Endodermal cell (in vitro differentiated cells): ENCODE measurements at regions not wholly inside any gene's neighbourhood (a gene's known extent, or its start where the extent isn't known, plus 50 kb on each side); places are given as distances from the start of the nearest gene placed in this dataset.

Source experiments
- DNase-seq: peaks from one replicate; pipeline ENCODE4 v3.0.0-alpha.2; 2017
- H3K27ac ChIP-seq: 2 replicates; pipeline ENCODE4 v1.5.1; 2013; ENCODE audit warnings: mild to moderate bottlenecking, low read depth, low read length, moderate library complexity
- H3K27me3 ChIP-seq: 2 replicates; pipeline ENCODE4 v1.6.1; 2013; ENCODE audit warnings: mild to moderate bottlenecking, low read length, moderate library complexity; ENCODE audit not compliant: insufficient read depth, control insufficient read depth, poor library complexity, severe bottlenecking
- H3K36me3 ChIP-seq: 2 replicates; pipeline ENCODE4 v1.7.0; 2013; ENCODE audit warnings: mild to moderate bottlenecking, low read length, moderate library complexity; ENCODE audit not compliant: control insufficient read depth, insufficient read depth
- H3K4me1 ChIP-seq: one replicate; pipeline ENCODE4 v1.7.0; 2013; ENCODE audit warnings: low read length; ENCODE audit not compliant: control insufficient read depth, insufficient read depth
- H3K4me3 ChIP-seq: 2 replicates; pipeline ENCODE4 v1.5.1; 2013; ENCODE audit warnings: mild to moderate bottlenecking, low read length, moderate library complexity
- H3K9ac ChIP-seq: 2 replicates; pipeline ENCODE4 v1.6.1; 2013; ENCODE audit warnings: mild to moderate bottlenecking, low read length, moderate library complexity; ENCODE audit not compliant: poor library complexity, severe bottlenecking; ENCODE audit errors: extremely low read depth
- H3K9me3 ChIP-seq: 2 replicates; pipeline ENCODE4 v1.6.1; 2013; ENCODE audit warnings: mild to moderate bottlenecking, low read length, moderate library complexity; ENCODE audit not compliant: control insufficient read depth
- H3K27ac Mint-ChIP-seq: 2 replicates; pipeline ENCODE4 v1.8.0; 2020; ENCODE audit warnings: mixed read lengths
- H3K27me3 Mint-ChIP-seq: 2 replicates; pipeline ENCODE4 v1.8.0; 2021; ENCODE audit warnings: mild to moderate bottlenecking, mixed read lengths; ENCODE audit not compliant: insufficient read depth
- H3K36me3 Mint-ChIP-seq: 2 replicates; pipeline ENCODE4 v1.8.0; 2020; ENCODE audit warnings: low read depth, mixed read lengths
- H3K4me1 Mint-ChIP-seq: 2 replicates; pipeline ENCODE4 v1.8.0; 2020; ENCODE audit warnings: mixed read lengths
- H3K4me3 Mint-ChIP-seq: 2 replicates; pipeline ENCODE4 v1.8.0; 2020; ENCODE audit warnings: mild to moderate bottlenecking, moderate library complexity, mixed read lengths
- H3K9me3 Mint-ChIP-seq: 2 replicates; pipeline ENCODE4 v1.8.0; 2020; ENCODE audit warnings: mild to moderate bottlenecking, mixed read lengths
- WGBS, 2 experiments: methylation state at CpG; one replicate each; pipeline versions ENCODE4 v1.1.5 to v1.1.7; 2013; ENCODE audit warnings: missing lambda C conversion rate in 2 of 2, mixed read lengths in 1 of 2; ENCODE audit not compliant: insufficient coverage in 1 of 2, insufficient read length in 1 of 2; 5-methylcytosine and 5-hydroxymethylcytosine counted together
- TF ChIP-seq, protein P1 (sequence below): fragments of 200-600 bp; sonication (generic); conservative IDR thresholded peaks from 2 replicates; pipeline ENCODE4 v1.5.0; 2021; ENCODE audit warnings: antibody characterized with exemption, mild to moderate bottlenecking

GRCh38 chr6:1094306-1094705 lies 217.6 kb upstream of the FOXQ1 start:
- DNase-seq, result no peak
- Histone ChIP-seq H3K27ac (no peak overlapping the region), H3K9me3 (no peaks in the 10 kb centered on the region), H3K27me3 (no peaks in the 10 kb centered on the region), H3K4me3 (no peak overlapping the region), H3K9ac (no peak overlapping the region), H3K36me3 (no peaks in the 10 kb centered on the region), H3K4me1 (no peaks in the 10 kb centered on the region)
- WGBS, 2 experiments, result 80 to 89% methylated on average over 1 of the region's 1 CpG
- Mint-ChIP-seq H3K4me3 (no peak overlapping the region), H3K9me3 (no peaks in the 10 kb centered on the region), H3K36me3 (no peaks in the 10 kb centered on the region), H3K27me3 (peaks cover 19% of the 10 kb centered on the region), H3K27ac (no peak overlapping the region), H3K4me1 (peaks cover 1% of the 10 kb centered on the region)
- TF ChIP-seq, protein P1, sequence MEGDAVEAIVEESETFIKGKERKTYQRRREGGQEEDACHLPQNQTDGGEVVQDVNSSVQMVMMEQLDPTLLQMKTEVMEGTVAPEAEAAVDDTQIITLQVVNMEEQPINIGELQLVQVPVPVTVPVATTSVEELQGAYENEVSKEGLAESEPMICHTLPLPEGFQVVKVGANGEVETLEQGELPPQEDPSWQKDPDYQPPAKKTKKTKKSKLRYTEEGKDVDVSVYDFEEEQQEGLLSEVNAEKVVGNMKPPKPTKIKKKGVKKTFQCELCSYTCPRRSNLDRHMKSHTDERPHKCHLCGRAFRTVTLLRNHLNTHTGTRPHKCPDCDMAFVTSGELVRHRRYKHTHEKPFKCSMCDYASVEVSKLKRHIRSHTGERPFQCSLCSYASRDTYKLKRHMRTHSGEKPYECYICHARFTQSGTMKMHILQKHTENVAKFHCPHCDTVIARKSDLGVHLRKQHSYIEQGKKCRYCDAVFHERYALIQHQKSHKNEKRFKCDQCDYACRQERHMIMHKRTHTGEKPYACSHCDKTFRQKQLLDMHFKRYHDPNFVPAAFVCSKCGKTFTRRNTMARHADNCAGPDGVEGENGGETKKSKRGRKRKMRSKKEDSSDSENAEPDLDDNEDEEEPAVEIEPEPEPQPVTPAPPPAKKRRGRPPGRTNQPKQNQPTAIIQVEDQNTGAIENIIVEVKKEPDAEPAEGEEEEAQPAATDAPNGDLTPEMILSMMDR, result no peak

GRCh38 chr6:1091900-1092299 lies 220.0 kb upstream of the FOXQ1 start:
- H3K27me3 ChIP-seq, result no peaks in the 10 kb centered on the region
- peaks cover 6% of the 10 kb centered on the region for H3K4me1 Mint-ChIP-seq
- H3K27ac Mint-ChIP-seq, result no peak overlapping the region
- no peak overlapping the region for H3K27ac ChIP-seq
- no peaks in the 10 kb centered on the region for H3K9me3 ChIP-seq
- no peak overlapping the region for H3K9ac ChIP-seq
- no peaks in the 10 kb centered on the region for H3K4me1 ChIP-seq
- H3K27me3 Mint-ChIP-seq, result peaks cover 10% of the 10 kb centered on the region
- H3K4me3 ChIP-seq, result no peak overlapping the region
- no peaks in the 10 kb centered on the region for H3K36me3 ChIP-seq
- no peak overlapping the region for H3K4me3 Mint-ChIP-seq
- WGBS, 2 experiments, result 89 to 92% methylated on average over 1 to 3 of the region's 3 CpGs
- H3K9me3 Mint-ChIP-seq, result no peaks in the 10 kb centered on the region
- TF ChIP-seq, protein P1, result no peak
- H3K36me3 Mint-ChIP-seq, result no peaks in the 10 kb centered on the region
- DNase-seq, result no peak

DNA sequence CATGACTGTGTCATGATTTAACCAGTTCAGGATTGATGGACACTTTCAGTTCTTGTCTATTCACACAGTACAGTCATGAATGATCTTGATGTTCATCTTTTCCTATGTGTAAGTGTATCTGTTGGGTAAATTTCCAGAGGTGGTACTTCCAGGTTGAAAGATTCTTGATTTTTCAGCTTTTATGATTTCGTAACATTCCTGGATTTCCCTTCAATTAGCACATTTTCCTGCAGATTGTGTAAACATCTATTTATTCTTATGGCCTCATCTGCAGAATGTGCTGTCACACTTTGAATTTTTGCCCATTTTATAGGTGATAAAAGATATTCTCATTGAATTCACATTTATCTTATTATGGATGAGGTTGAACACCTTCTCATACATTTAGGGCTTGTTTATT lies 222.0 kb upstream of the FOXQ1 start:
- H3K27ac Mint-ChIP-seq, result no peak overlapping the region
- Histone ChIP-seq H3K27me3 (no peaks in the 10 kb centered on the region), H3K9ac (no peak overlapping the region), H3K4me3 (no peak overlapping the region), H3K4me1 (no peaks in the 10 kb centered on the region), H3K27ac (no peak overlapping the region), H3K9me3 (no peaks in the 10 kb centered on the region), H3K36me3 (no peaks in the 10 kb centered on the region)
- no peak overlapping the region for H3K4me3 Mint-ChIP-seq
- no peaks in the 10 kb centered on the region for H3K9me3 Mint-ChIP-seq
- WGBS, 2 experiments, result 92% methylated on average over 1 of the region's 1 CpG; no CpG with 5 or more reads in 1 of the 2 experiments
- TF ChIP-seq, protein P1, result no peak
- H3K27me3 Mint-ChIP-seq, result peaks cover 9% of the 10 kb centered on the region
- no peaks in the 10 kb centered on the region for H3K36me3 Mint-ChIP-seq
- peaks cover 10% of the 10 kb centered on the region for H3K4me1 Mint-ChIP-seq
- no peak for DNase-seq
